ENCODE measurements at regions not wholly inside any gene's neighbourhood (a gene's known extent, or its start where the extent isn't known, plus 50 kb on each side); places are given as distances from the start of the nearest gene placed in this dataset.

- TF ChIP-seq CTCF (conservative IDR thresholded peaks at IDR 0.05 in 1 of 2, IDR thresholded peaks at IDR 0.05 in 1 of 2; ENCODE audit: low read depth in 1 of 2, low read length in 2 of 2) (no peak), EZH2 (IDR thresholded peaks at IDR 0.05; ENCODE audit: low read length, missing control alignments) (no peak)
Measured at GRCh38 chr17:52995881-52996280, 826.8 kb upstream of the KIF2B start.
